Loucy (cell line): ENCODE measurements at regions not wholly inside any gene's neighbourhood (a gene's known extent, or its start where the extent isn't known, plus 50 kb on each side); places are given as distances from the start of the nearest gene placed in this dataset.

Source experiments
- CTCF ChIP-seq: fragments of 200-600 bp; sonication (generic); conservative IDR thresholded peaks from 2 replicates; pipeline ENCODE4 v1.5.1; 2014; ENCODE audit warnings: mild to moderate bottlenecking, antibody characterized with exemption, low read length
- EZH2phosphoT487 ChIP-seq: fragments of 200-600 bp; IDR thresholded peaks from 2 replicates; pipeline ENCODE4 v1.6.1; 2018; ENCODE audit warnings: antibody characterized with exemption, mild to moderate bottlenecking, moderate library complexity, borderline replicate concordance

- TF ChIP-seq CTCF (no peak), EZH2phosphoT487 (no peak)
Measured at GRCh38 chr12:127428420-127428819, 838.5 kb upstream of the TMEM132C start.
